CD14-positive monocyte (primary cell): ENCODE measurements at regions not wholly inside any gene's neighbourhood (a gene's known extent, or its start where the extent isn't known, plus 50 kb on each side); places are given as distances from the start of the nearest gene placed in this dataset.

Experiments
- DNase-seq, 3 donors: peaks; one replicate each; pipeline ENCODE4 v3.0.0-alpha.2; 2011 to 2022
- H2AFZ ChIP-seq: 2 replicates; pipeline ENCODE4 v1.6.0; 2012; ENCODE audit warnings: mild to moderate bottlenecking, low read depth, low read length, inconsistent platforms; ENCODE audit not compliant: insufficient read depth, poor library complexity, severe bottlenecking
- H3K27ac ChIP-seq, 2 donors: 1 replicate in 1 of 2; 2 replicates in 1 of 2; pipeline ENCODE4 v1.5.1; 2012 to 2013; ENCODE audit warnings: low read length in 2 of 2, control low read depth in 1 of 2, inconsistent platforms in 1 of 2, low read depth in 1 of 2, mild to moderate bottlenecking in 1 of 2
- H3K27me3 ChIP-seq, 2 donors: one replicate each; pipeline versions ENCODE4 v1.6.0 to v1.6.1; 2011 to 2013; ENCODE audit warnings: low read length in 2 of 2; ENCODE audit not compliant: control insufficient read depth in 2 of 2, insufficient read depth in 2 of 2
- H3K36me3 ChIP-seq, 2 donors: replicated peaks in 1 of 2; 1 replicate in 1 of 2; 2 replicates in 1 of 2; pipeline versions ENCODE4 v1.5.1 to v1.6.1; 2012 to 2013; ENCODE audit warnings: low read length in 2 of 2, control low read depth in 1 of 2, inconsistent platforms in 1 of 2, mild to moderate bottlenecking in 1 of 2; ENCODE audit not compliant: insufficient read depth in 2 of 2, control insufficient read depth in 1 of 2
- H3K4me1 ChIP-seq, 2 donors: 1 replicate in 1 of 2; 2 replicates in 1 of 2; pipeline versions ENCODE4 v1.5.1 to v1.6.1; 2012 to 2013; ENCODE audit warnings: low read length in 2 of 2, control low read depth in 1 of 2, inconsistent platforms in 1 of 2, mild to moderate bottlenecking in 1 of 2, moderate library complexity in 1 of 2; ENCODE audit not compliant: insufficient read depth in 2 of 2, control insufficient read depth in 1 of 2
- H3K4me2 ChIP-seq: replicated peaks from 2 replicates; pipeline ENCODE3; 2012; ENCODE audit warnings: low read length, moderate library complexity, mild to moderate bottlenecking; ENCODE audit not compliant: poor library complexity, severe bottlenecking; ENCODE audit errors: extremely low read depth
- H3K4me3 ChIP-seq, 3 experiments: fragments of 200-600 bp in 1 of 3; sonication (generic) in 1 of 3; replicated peaks in 1 of 3; 1 replicate in 2 of 3; 2 replicates in 1 of 3; pipeline ENCODE4 v1.5.1; 2011 to 2013; ENCODE audit warnings: low read length in 3 of 3, mild to moderate bottlenecking in 3 of 3, control low read depth in 2 of 3, low read depth in 2 of 3, inconsistent platforms in 1 of 3, moderate library complexity in 1 of 3
- H3K79me2 ChIP-seq: 2 replicates; pipeline ENCODE4 v1.6.0; 2012; ENCODE audit warnings: mild to moderate bottlenecking, control low read depth, inconsistent platforms, low read length, moderate library complexity; ENCODE audit not compliant: insufficient read depth
- H3K9ac ChIP-seq: 2 replicates; pipeline ENCODE4 v1.6.0; 2017; ENCODE audit warnings: low read length, mild to moderate bottlenecking; ENCODE audit not compliant: insufficient read depth, poor library complexity, severe bottlenecking
- H3K9me3 ChIP-seq, 2 donors: replicated peaks in 1 of 2; 1 replicate in 1 of 2; 2 replicates in 1 of 2; pipeline versions ENCODE4 v1.5.1 to v1.6.1; 2012 to 2013; ENCODE audit warnings: low read length in 2 of 2, control low read depth in 1 of 2; ENCODE audit not compliant: control insufficient read depth in 1 of 2, insufficient read depth in 1 of 2
- H4K20me1 ChIP-seq: 2 replicates; pipeline ENCODE4 v1.6.0; 2012; ENCODE audit warnings: mild to moderate bottlenecking, low read length, control low read depth, moderate library complexity; ENCODE audit not compliant: insufficient read depth
- H3K27ac Mint-ChIP-seq, 7 donors: one replicate each; pipeline ENCODE4 v1.8.0; 2020; ENCODE audit warnings: mild to moderate bottlenecking in 7 of 7, mixed read lengths in 7 of 7, moderate library complexity in 6 of 7, inconsistent platforms in 2 of 7
- H3K27me3 Mint-ChIP-seq, 3 donors: one replicate each; pipeline ENCODE4 v1.8.0; 2021 to 2022; ENCODE audit warnings: low read depth in 3 of 3, mild to moderate bottlenecking in 3 of 3, mixed read lengths in 3 of 3, moderate library complexity in 3 of 3, inconsistent platforms in 1 of 3
- H3K36me3 Mint-ChIP-seq, 2 donors: one replicate each; pipeline ENCODE4 v1.8.0; 2020; ENCODE audit warnings: mixed read lengths in 2 of 2, inconsistent platforms in 1 of 2, mild to moderate bottlenecking in 1 of 2
- H3K4me1 Mint-ChIP-seq: one replicate; pipeline ENCODE4 v1.8.0; 2020; ENCODE audit warnings: mild to moderate bottlenecking, mixed read lengths
- H3K4me3 Mint-ChIP-seq, 2 donors: one replicate each; pipeline ENCODE4 v1.8.0; 2020; ENCODE audit warnings: mild to moderate bottlenecking in 2 of 2, mixed read lengths in 2 of 2, moderate library complexity in 1 of 2
- H3K9me3 Mint-ChIP-seq, 7 donors: one replicate each; pipeline ENCODE4 v1.8.0; 2020 to 2022; ENCODE audit warnings: mixed read lengths in 7 of 7, mild to moderate bottlenecking in 6 of 7, moderate library complexity in 6 of 7, inconsistent platforms in 2 of 7
- CTCF ChIP-seq: fragments of 200-600 bp; IDR thresholded peaks from one replicate; pipeline ENCODE4 v1.8.0; 2022; ENCODE audit warnings: antibody characterized with exemption, mild to moderate bottlenecking
- WGBS: methylation state at CpG from one replicate; pipeline ENCODE4 v1.1.5; 2013; ENCODE audit warnings: missing lambda C conversion rate; ENCODE audit not compliant: insufficient coverage; 5-methylcytosine and 5-hydroxymethylcytosine counted together
- intact Hi-C, 2 donors: fragments of 100-400 bp; cut with micrococcal nuclease; formaldehyde crosslinking; loops; one replicate each; pipeline versions ENCODE4 v1.15.0 to v1.15.1; 2023

DNA sequence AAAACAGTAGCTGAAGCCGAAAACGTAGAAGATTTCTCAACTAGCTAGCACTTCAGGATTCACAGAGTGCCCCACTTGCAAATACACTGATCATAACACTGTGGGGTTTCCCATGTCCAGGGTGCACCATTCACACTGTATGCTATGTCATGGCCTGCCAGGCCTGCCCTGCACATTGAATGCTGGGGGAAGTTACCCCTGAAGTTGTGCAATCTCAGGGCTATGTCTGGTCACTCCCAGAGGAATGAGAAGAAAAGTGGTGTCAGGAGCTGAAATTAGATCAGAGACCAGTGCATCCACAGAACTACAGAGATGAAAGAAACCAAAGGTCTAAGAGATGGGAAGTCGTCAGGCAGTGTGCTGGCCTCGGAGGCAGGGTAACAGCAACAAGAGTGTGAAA is 196.8 kb downstream of the RAP2A start:
- no peak overlapping the region for H2AFZ ChIP-seq
- 91% methylated on average over 4 of the region's 4 CpGs for WGBS
- H3K79me2 ChIP-seq, result no peaks in the 10 kb centered on the region
- no peak overlapping the region for H3K4me3 Mint-ChIP-seq
- no peaks in the 10 kb centered on the region for H3K4me1 Mint-ChIP-seq
- no peaks in the 10 kb centered on the region for H4K20me1 ChIP-seq
- no peak overlapping the region for H3K4me2 ChIP-seq
- intact Hi-C loops, result no loop called here
- H3K27ac ChIP-seq, result no peak overlapping the region
- peaks cover 0 to 2% (median 2%) of the 10 kb centered on the region in 3 donors for H3K27me3 Mint-ChIP-seq
- H3K36me3 Mint-ChIP-seq, result no peaks in the 10 kb centered on the region
- H3K9me3 Mint-ChIP-seq, result peaks cover 1 to 12% (median 2%) of the 10 kb centered on the region in 7 donors
- no peak overlapping the region for H3K4me3 ChIP-seq
- H3K27ac Mint-ChIP-seq, result no peak overlapping the region
- no peaks in the 10 kb centered on the region for H3K4me1 ChIP-seq
- peaks cover 0 to 10% of the 10 kb centered on the region in 2 donors for H3K9me3 ChIP-seq
- H3K9ac ChIP-seq, result no peak overlapping the region
- no peaks in the 10 kb centered on the region for H3K36me3 ChIP-seq
- H3K27me3 ChIP-seq, result no peaks in the 10 kb centered on the region
- no peak for TF ChIP-seq CTCF
- no peak for DNase-seq

GRCh38 chr13:97631158-97631557 is 197.2 kb downstream of the RAP2A start:
- Histone ChIP-seq H3K36me3 (no peaks in the 10 kb centered on the region), H4K20me1 (no peaks in the 10 kb centered on the region), H3K79me2 (no peaks in the 10 kb centered on the region), H3K9ac (no peak overlapping the region), H3K27ac (no peak overlapping the region), H3K9me3 (peaks cover 0 to 10% of the 10 kb centered on the region in 2 donors), H3K27me3 (no peaks in the 10 kb centered on the region), H3K4me1 (no peaks in the 10 kb centered on the region), H3K4me2 (no peak overlapping the region), H3K4me3 (no peak overlapping the region), H2AFZ (no peak overlapping the region)
- intact Hi-C loops, result no loop called here
- TF ChIP-seq CTCF, result no peak
- no peaks in the 10 kb centered on the region for H3K4me1 Mint-ChIP-seq
- 92% methylated on average over 1 of the region's 3 CpGs for WGBS
- no peak overlapping the region for H3K4me3 Mint-ChIP-seq
- H3K36me3 Mint-ChIP-seq, result no peaks in the 10 kb centered on the region
- peaks cover 1 to 12% (median 2%) of the 10 kb centered on the region in 7 donors for H3K9me3 Mint-ChIP-seq
- H3K27me3 Mint-ChIP-seq, result peaks cover 0 to 2% (median 2%) of the 10 kb centered on the region in 3 donors
- DNase-seq, result no peak
- H3K27ac Mint-ChIP-seq, result no peak overlapping the region
